IPS-18a (cell line): ENCODE measurements at regions not wholly inside any gene's neighbourhood (a gene's known extent, or its start where the extent isn't known, plus 50 kb on each side); places are given as distances from the start of the nearest gene placed in this dataset.

Experiments
- H3K27ac ChIP-seq: one replicate; pipeline ENCODE4 v1.5.1; 2013; ENCODE audit warnings: low read length
- H3K27me3 ChIP-seq: one replicate; pipeline ENCODE4 v1.6.1; 2013; ENCODE audit warnings: mild to moderate bottlenecking, low read length; ENCODE audit not compliant: control insufficient read depth, insufficient read depth
- H3K36me3 ChIP-seq: one replicate; pipeline ENCODE4 v1.6.1; 2013; ENCODE audit warnings: low read depth, low read length; ENCODE audit not compliant: control insufficient read depth
- H3K4me1 ChIP-seq: one replicate; pipeline ENCODE4 v1.6.1; 2013; ENCODE audit warnings: low read depth, low read length; ENCODE audit not compliant: control insufficient read depth
- H3K4me3 ChIP-seq: one replicate; pipeline ENCODE4 v1.5.1; 2013; ENCODE audit warnings: low read length
- H3K9ac ChIP-seq: one replicate; pipeline ENCODE4 v1.6.1; 2013; ENCODE audit warnings: mild to moderate bottlenecking, low read length, moderate library complexity
- H3K9me3 ChIP-seq: one replicate; pipeline ENCODE4 v1.6.1; 2013; ENCODE audit warnings: low read depth, low read length; ENCODE audit not compliant: control insufficient read depth

GRCh38 chr5:34516166-34516565, 140.0 kb upstream of the RAI14 start:
- no peak overlapping the region for H3K27ac ChIP-seq
- H3K9ac ChIP-seq, result no peak overlapping the region
- no peaks in the 10 kb centered on the region for H3K9me3 ChIP-seq
- no peaks in the 10 kb centered on the region for H3K27me3 ChIP-seq
- no peaks in the 10 kb centered on the region for H3K36me3 ChIP-seq
- no peaks in the 10 kb centered on the region for H3K4me1 ChIP-seq
- H3K4me3 ChIP-seq, result no peak overlapping the region

GRCh38 chr5:34516686-34517085, 139.4 kb upstream of the RAI14 start:
- no peaks in the 10 kb centered on the region for H3K9me3 ChIP-seq
- H3K27ac ChIP-seq, result no peak overlapping the region
- no peak overlapping the region for H3K4me3 ChIP-seq
- H3K4me1 ChIP-seq, result no peaks in the 10 kb centered on the region
- no peaks in the 10 kb centered on the region for H3K27me3 ChIP-seq
- no peak overlapping the region for H3K9ac ChIP-seq
- H3K36me3 ChIP-seq, result no peaks in the 10 kb centered on the region

- no peak overlapping the region for H3K9ac ChIP-seq
- no peaks in the 10 kb centered on the region for H3K27me3 ChIP-seq
- H3K4me3 ChIP-seq, result no peak overlapping the region
- H3K9me3 ChIP-seq, result no peaks in the 10 kb centered on the region
- no peaks in the 10 kb centered on the region for H3K4me1 ChIP-seq
- H3K27ac ChIP-seq, result no peak overlapping the region
- H3K36me3 ChIP-seq, result no peaks in the 10 kb centered on the region
These were observed 138.9 kb upstream of the RAI14 start for GRCh38 chr5:34517249-34517648.

- H3K36me3 ChIP-seq, result no peaks in the 10 kb centered on the region
- no peaks in the 10 kb centered on the region for H3K9me3 ChIP-seq
- H3K27me3 ChIP-seq, result no peaks in the 10 kb centered on the region
- H3K4me1 ChIP-seq, result peaks cover 12% of the 10 kb centered on the region
- no peak overlapping the region for H3K4me3 ChIP-seq
- H3K9ac ChIP-seq, result no peak overlapping the region
- H3K27ac ChIP-seq, result no peak overlapping the region
These were observed 136.5 kb upstream of the RAI14 start for GRCh38 chr5:34519489-34520220.

- Histone ChIP-seq H3K9ac (no peak overlapping the region), H3K27ac (no peak overlapping the region), H3K4me1 (peaks cover 12% of the 10 kb centered on the region), H3K9me3 (no peaks in the 10 kb centered on the region), H3K4me3 (no peak overlapping the region), H3K27me3 (no peaks in the 10 kb centered on the region), H3K36me3 (no peaks in the 10 kb centered on the region)
These were observed 134.4 kb upstream of the RAI14 start for GRCh38 chr5:34521628-34522290.

- H3K9me3 ChIP-seq, result no peaks in the 10 kb centered on the region
- no peak overlapping the region for H3K9ac ChIP-seq
- H3K27ac ChIP-seq, result no peak overlapping the region
- peaks cover 12% of the 10 kb centered on the region for H3K4me1 ChIP-seq
- H3K36me3 ChIP-seq, result no peaks in the 10 kb centered on the region
- H3K27me3 ChIP-seq, result no peaks in the 10 kb centered on the region
- H3K4me3 ChIP-seq, result no peak overlapping the region
These were observed 133.3 kb upstream of the RAI14 start for GRCh38 chr5:34522599-34523386.

- no peak overlapping the region for H3K27ac ChIP-seq
- H3K4me3 ChIP-seq, result no peak overlapping the region
- no peak overlapping the region for H3K9ac ChIP-seq
- no peaks in the 10 kb centered on the region for H3K9me3 ChIP-seq
- peaks cover 12% of the 10 kb centered on the region for H3K4me1 ChIP-seq
- H3K36me3 ChIP-seq, result no peaks in the 10 kb centered on the region
- no peaks in the 10 kb centered on the region for H3K27me3 ChIP-seq
These were observed 132.8 kb upstream of the RAI14 start for GRCh38 chr5:34523387-34523726.

- Histone ChIP-seq H3K4me3 (no peak overlapping the region), H3K36me3 (no peaks in the 10 kb centered on the region), H3K9me3 (no peaks in the 10 kb centered on the region), H3K9ac (no peak overlapping the region), H3K27me3 (no peaks in the 10 kb centered on the region), H3K27ac (no peak overlapping the region), H3K4me1 (peaks cover 12% of the 10 kb centered on the region)
These were observed 132.0 kb upstream of the RAI14 start for GRCh38 chr5:34524123-34524522.

GRCh38 chr5:34525761-34526160, 130.4 kb upstream of the RAI14 start:
- Histone ChIP-seq H3K4me3 (no peak overlapping the region), H3K36me3 (no peaks in the 10 kb centered on the region), H3K27me3 (no peaks in the 10 kb centered on the region), H3K4me1 (peaks cover 15% of the 10 kb centered on the region), H3K9ac (no peak overlapping the region), H3K27ac (no peak overlapping the region), H3K9me3 (no peaks in the 10 kb centered on the region)

GRCh38 chr5:34526682-34527305, 129.3 kb upstream of the RAI14 start:
- no peaks in the 10 kb centered on the region for H3K36me3 ChIP-seq
- no peak overlapping the region for H3K9ac ChIP-seq
- H3K9me3 ChIP-seq, result no peaks in the 10 kb centered on the region
- H3K27ac ChIP-seq, result no peak overlapping the region
- H3K4me3 ChIP-seq, result no peak overlapping the region
- H3K4me1 ChIP-seq, result peaks cover 15% of the 10 kb centered on the region
- no peaks in the 10 kb centered on the region for H3K27me3 ChIP-seq

- Histone ChIP-seq H3K36me3 (no peaks in the 10 kb centered on the region), H3K9ac (no peak overlapping the region), H3K4me3 (no peak overlapping the region), H3K27ac (no peak overlapping the region), H3K9me3 (no peaks in the 10 kb centered on the region), H3K4me1 (peaks cover 3% of the 10 kb centered on the region), H3K27me3 (no peaks in the 10 kb centered on the region)
These were observed 126.4 kb upstream of the RAI14 start for GRCh38 chr5:34529581-34530331.
